Body of pancreas (tissue), 4 donors: ENCODE measurements at regions not wholly inside any gene's neighbourhood (a gene's known extent, or its start where the extent isn't known, plus 50 kb on each side); places are given as distances from the start of the nearest gene placed in this dataset.
"Not testable (repeated sequence)": the region's sequence is repeated elsewhere in the genome, so short reads cannot be mapped to it uniquely, and the experiment has no call there.

Experiments used
- ATAC-seq: fragments of 150-250 bp; one replicate; pipeline ENCODE4 v1.9.1; 2016
- DNase-seq, 4 donors: peaks; one replicate each; pipeline ENCODE4 v3.0.0-alpha.2; 2019
- H3K27ac ChIP-seq, 4 donors: fragments of 200-600 bp; sonication (generic); 1 replicate in 3 of 4; 2 replicates in 1 of 4; pipeline versions ENCODE4 v1.5.1 to v1.6.1; 2016 to 2019; ENCODE audit warnings: mild to moderate bottlenecking in 1 of 4, mixed read lengths in 1 of 4, moderate library complexity in 1 of 4
- H3K27me3 ChIP-seq, 2 donors: fragments of 200-600 bp; sonication (generic); one replicate each; pipeline ENCODE4 v1.6.0; 2016; ENCODE audit warnings: mild to moderate bottlenecking in 1 of 2
- H3K36me3 ChIP-seq, 2 donors: fragments of 200-600 bp; sonication (generic); replicated peaks in 1 of 2; 2 replicates each; pipeline ENCODE4 v1.5.1; 2016; ENCODE audit warnings: low read depth in 2 of 2; ENCODE audit not compliant: insufficient read depth in 1 of 2
- H3K4me1 ChIP-seq: fragments of 200-600 bp; sonication (generic); one replicate; pipeline ENCODE4 v1.6.0; 2016
- H3K4me3 ChIP-seq, 2 donors: fragments of 200-600 bp; sonication (generic); 1 replicate in 1 of 2; 2 replicates in 1 of 2; pipeline ENCODE4 v1.5.1; 2016 to 2019
- H3K9me3 ChIP-seq, 3 donors: fragments of 200-600 bp; sonication (generic); 1 replicate in 2 of 3; 2 replicates in 1 of 3; pipeline ENCODE4 v1.5.1; 2016
- POLR2A ChIP-seq, 3 donors: fragments of 450-650 bp; IDR thresholded peaks; one replicate each; pipeline ENCODE4 v1.6.1; 2016; ENCODE audit warnings: antibody characterized with exemption in 3 of 3, mild to moderate bottlenecking in 2 of 3
- WGBS, 2 donors: methylation state at CpG; one replicate each; pipeline ENCODE4 v1.1.5; 2017; 5-methylcytosine and 5-hydroxymethylcytosine counted together
- intact Hi-C: fragments of 100-400 bp; cut with DNase I; formaldehyde crosslinking; loops from one replicate; pipeline ENCODE4 v1.15.1; 2023
- TF ChIP-seq, protein P1 (sequence below), 7 experiments: fragments of 450-650 bp in 4 of 7; fragments of 200-600 bp in 3 of 7; sonication (generic) in 3 of 7; IDR thresholded peaks; one replicate each; pipeline ENCODE4 v1.5.1; 2016 to 2019; ENCODE audit warnings: antibody characterized with exemption in 7 of 7

DNA sequence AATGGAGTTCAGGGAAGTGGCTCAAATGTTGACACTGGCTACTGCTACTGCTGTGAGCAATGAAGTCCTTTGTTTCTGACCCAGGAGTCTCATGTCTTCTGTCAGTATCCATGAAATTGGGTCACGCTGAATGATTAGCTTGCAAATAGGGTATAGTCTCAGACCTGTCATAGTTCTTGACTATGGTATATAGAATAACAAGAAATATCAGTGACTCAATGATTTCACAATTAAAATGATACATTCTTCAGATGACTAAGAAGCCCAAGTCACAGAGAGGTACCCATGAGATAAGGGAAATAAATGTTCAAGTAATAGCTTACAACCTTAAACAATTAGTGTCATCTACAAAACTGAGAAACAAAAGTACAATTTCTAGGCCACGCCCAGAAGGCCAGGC, 89.3 kb downstream of the LYZL2 start:
- no peak for ATAC-seq
- Histone ChIP-seq H3K36me3 (no peaks in the 10 kb centered on the region), H3K27ac (no peak overlapping the region), H3K9me3 (no peaks in the 10 kb centered on the region), H3K4me1 (peaks cover 8% of the 10 kb centered on the region), H3K27me3 (no peaks in the 10 kb centered on the region), H3K4me3 (no peak overlapping the region)
- DNase-seq, result no peak
- intact Hi-C loops, result no loop called here
- WGBS, 2 donors, result 89 to 92% methylated on average over 2 of the region's 2 CpGs
- TF ChIP-seq, protein P1, sequence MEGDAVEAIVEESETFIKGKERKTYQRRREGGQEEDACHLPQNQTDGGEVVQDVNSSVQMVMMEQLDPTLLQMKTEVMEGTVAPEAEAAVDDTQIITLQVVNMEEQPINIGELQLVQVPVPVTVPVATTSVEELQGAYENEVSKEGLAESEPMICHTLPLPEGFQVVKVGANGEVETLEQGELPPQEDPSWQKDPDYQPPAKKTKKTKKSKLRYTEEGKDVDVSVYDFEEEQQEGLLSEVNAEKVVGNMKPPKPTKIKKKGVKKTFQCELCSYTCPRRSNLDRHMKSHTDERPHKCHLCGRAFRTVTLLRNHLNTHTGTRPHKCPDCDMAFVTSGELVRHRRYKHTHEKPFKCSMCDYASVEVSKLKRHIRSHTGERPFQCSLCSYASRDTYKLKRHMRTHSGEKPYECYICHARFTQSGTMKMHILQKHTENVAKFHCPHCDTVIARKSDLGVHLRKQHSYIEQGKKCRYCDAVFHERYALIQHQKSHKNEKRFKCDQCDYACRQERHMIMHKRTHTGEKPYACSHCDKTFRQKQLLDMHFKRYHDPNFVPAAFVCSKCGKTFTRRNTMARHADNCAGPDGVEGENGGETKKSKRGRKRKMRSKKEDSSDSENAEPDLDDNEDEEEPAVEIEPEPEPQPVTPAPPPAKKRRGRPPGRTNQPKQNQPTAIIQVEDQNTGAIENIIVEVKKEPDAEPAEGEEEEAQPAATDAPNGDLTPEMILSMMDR (IDR thresholded peaks at IDR 0.05), result no peak
- TF ChIP-seq POLR2A (IDR thresholded peaks at IDR 0.05), result no peak

DNA sequence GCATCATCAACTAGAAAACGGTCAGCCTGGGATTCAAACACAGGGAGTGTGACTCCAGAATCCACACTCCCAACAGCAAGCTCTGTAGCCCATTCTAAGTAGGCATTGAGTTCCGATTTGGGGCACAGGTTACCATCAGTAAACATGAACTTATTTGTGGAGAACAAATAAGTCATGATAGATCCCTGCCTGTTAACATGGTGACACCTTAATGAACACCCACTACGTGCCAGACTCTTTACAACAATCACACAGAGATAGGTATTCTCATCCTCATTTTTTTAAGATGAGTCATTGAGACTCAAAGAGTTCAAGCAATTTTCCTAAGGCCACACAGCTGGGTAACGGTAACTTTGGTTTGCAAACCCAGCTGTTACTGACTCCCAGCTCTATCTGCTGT, 91.5 kb downstream of the LYZL2 start:
- H3K27ac ChIP-seq, result peak overlapping the region in 1 of 4 donors; percentile 24
- 31 to 44% methylated on average over 4 of the region's 4 CpGs for WGBS, 2 donors
- intact Hi-C loops, result loop anchor here (5.0 kb wide), 2 partner anchors 126 to 146 kb away; no protein-coding TSS in a partner anchor
- H3K9me3 ChIP-seq, result no peaks in the 10 kb centered on the region
- peaks cover 8% of the 10 kb centered on the region for H3K4me1 ChIP-seq
- ATAC-seq, result no peak
- TF ChIP-seq, protein P1 (IDR thresholded peaks at IDR 0.05), result no peak
- no peak for TF ChIP-seq POLR2A (IDR thresholded peaks at IDR 0.05)
- no peaks in the 10 kb centered on the region for H3K27me3 ChIP-seq
- no peak for DNase-seq
- no peaks in the 10 kb centered on the region for H3K36me3 ChIP-seq
- no peak overlapping the region for H3K4me3 ChIP-seq

DNA sequence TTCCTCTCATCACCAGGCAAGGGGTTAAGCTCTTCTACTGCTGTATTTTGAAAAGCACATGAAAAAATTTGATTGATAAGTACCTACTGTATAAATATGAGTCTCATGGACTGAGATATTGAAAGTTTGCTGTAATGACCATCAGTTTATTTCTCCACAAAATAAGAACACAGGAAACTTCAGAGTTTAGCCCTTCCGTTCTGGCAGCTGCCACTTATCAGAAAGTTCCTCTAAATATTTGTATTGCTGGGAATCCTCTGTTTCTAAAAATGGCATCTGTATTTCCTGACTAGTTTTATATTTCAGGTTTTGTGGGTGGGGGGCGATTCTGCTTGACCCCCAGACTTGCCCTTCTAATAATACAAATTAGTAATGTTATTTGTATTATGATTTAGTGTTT, 92.0 kb downstream of the LYZL2 start:
- H3K27ac ChIP-seq, result peak overlapping the region in 1 of 4 donors; percentile 24
- peaks cover 8% of the 10 kb centered on the region for H3K4me1 ChIP-seq
- H3K36me3 ChIP-seq, result no peaks in the 10 kb centered on the region
- H3K9me3 ChIP-seq, result no peaks in the 10 kb centered on the region
- H3K4me3 ChIP-seq, result no peak overlapping the region
- intact Hi-C loops, result loop anchor here (5.0 kb wide), 2 partner anchors 125 to 145 kb away; no protein-coding TSS in a partner anchor
- no peaks in the 10 kb centered on the region for H3K27me3 ChIP-seq
- ATAC-seq (no peak), DNase-seq (no peak)
- WGBS, 2 donors, result 7 to 13% methylated on average over 2 of the region's 2 CpGs
- TF ChIP-seq POLR2A (IDR thresholded peaks at IDR 0.05), result no peak
- TF ChIP-seq, protein P1 (IDR thresholded peaks at IDR 0.05), result no peak

DNA sequence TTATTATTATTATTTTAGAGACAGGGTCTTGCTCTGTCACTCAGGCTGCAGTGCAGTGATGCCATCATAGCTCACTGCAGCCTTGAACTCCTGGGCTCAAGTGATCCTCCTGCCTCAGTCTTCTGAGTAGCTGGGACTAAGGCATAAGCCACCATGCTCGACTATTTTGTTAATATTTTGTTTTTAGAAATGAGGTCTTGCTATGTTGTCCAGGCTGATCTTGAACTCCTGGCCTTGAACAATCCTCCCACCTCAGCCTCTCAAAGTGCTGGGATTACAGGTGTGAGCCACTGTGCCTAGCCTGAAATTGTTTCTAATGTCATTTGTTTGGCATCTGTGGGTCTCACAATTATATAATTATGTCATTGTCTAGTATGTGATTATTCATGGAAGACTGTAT, 92.4 kb downstream of the LYZL2 start:
- intact Hi-C loops, result loop anchor here (5.0 kb wide), 2 partner anchors 125 to 145 kb away; no protein-coding TSS in a partner anchor
- H3K27me3 ChIP-seq, H3K4me3 ChIP-seq, H3K36me3 ChIP-seq, H3K9me3 ChIP-seq, H3K4me1 ChIP-seq, ATAC-seq, DNase-seq: not testable (repeated sequence)
- 23 to 25% methylated on average over 1 of the region's 1 CpG for WGBS, 2 donors
- peak overlapping the region in 1 of 4 donors; percentile 12 for H3K27ac ChIP-seq

DNA sequence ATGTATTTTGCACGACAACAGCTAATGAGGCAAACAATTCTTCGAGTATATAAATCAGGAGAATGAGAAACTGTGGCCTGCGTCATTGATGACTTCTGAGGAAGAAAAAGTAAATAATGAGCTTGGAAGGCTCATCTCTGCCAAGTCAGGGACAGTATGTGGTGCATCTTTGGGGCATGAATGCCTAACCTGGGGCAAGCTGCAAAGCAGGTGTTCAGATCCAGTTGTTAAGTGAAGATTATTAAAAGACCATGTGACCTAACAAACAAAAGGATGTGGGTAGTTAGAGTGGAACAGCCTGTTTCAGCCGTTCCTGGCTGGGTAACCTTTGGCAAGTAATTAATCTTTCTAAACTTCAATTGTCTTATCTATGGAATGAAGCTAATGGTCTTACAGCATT, 93.0 kb downstream of the LYZL2 start:
- no peak for TF ChIP-seq POLR2A (IDR thresholded peaks at IDR 0.05)
- TF ChIP-seq, protein P1 (IDR thresholded peaks at IDR 0.05), result no peak
- Histone ChIP-seq H3K4me3 (no peak overlapping the region), H3K36me3 (no peaks in the 10 kb centered on the region), H3K27ac (no peak overlapping the region), H3K27me3 (no peaks in the 10 kb centered on the region), H3K4me1 (peaks cover 8% of the 10 kb centered on the region), H3K9me3 (no peaks in the 10 kb centered on the region)
- ATAC-seq (no peak), DNase-seq (no peak)
- intact Hi-C loops, result loop anchor here (5.0 kb wide), 2 partner anchors 124 to 144 kb away; no protein-coding TSS in a partner anchor
- WGBS, 2 donors, result 25 to 34% methylated on average over 4 of the region's 4 CpGs
